ENCODE measurements at regions not wholly inside any gene's neighbourhood (a gene's known extent, or its start where the extent isn't known, plus 50 kb on each side); places are given as distances from the start of the nearest gene placed in this dataset.

GRCh38 chr18:45528712-45529336 lies 86.5 kb upstream of the SLC14A2 start (continued):
- TF ChIP-seq, protein P1, sequence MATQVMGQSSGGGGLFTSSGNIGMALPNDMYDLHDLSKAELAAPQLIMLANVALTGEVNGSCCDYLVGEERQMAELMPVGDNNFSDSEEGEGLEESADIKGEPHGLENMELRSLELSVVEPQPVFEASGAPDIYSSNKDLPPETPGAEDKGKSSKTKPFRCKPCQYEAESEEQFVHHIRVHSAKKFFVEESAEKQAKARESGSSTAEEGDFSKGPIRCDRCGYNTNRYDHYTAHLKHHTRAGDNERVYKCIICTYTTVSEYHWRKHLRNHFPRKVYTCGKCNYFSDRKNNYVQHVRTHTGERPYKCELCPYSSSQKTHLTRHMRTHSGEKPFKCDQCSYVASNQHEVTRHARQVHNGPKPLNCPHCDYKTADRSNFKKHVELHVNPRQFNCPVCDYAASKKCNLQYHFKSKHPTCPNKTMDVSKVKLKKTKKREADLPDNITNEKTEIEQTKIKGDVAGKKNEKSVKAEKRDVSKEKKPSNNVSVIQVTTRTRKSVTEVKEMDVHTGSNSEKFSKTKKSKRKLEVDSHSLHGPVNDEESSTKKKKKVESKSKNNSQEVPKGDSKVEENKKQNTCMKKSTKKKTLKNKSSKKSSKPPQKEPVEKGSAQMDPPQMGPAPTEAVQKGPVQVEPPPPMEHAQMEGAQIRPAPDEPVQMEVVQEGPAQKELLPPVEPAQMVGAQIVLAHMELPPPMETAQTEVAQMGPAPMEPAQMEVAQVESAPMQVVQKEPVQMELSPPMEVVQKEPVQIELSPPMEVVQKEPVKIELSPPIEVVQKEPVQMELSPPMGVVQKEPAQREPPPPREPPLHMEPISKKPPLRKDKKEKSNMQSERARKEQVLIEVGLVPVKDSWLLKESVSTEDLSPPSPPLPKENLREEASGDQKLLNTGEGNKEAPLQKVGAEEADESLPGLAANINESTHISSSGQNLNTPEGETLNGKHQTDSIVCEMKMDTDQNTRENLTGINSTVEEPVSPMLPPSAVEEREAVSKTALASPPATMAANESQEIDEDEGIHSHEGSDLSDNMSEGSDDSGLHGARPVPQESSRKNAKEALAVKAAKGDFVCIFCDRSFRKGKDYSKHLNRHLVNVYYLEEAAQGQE (IDR thresholded peaks at IDR 0.05; ENCODE audit: unreplicated experiment) = no peak
- TF ChIP-seq STAT1 (IDR thresholded peaks at IDR 0.05; ENCODE audit: unreplicated experiment) = no peak
- TF ChIP-seq, protein P2, sequence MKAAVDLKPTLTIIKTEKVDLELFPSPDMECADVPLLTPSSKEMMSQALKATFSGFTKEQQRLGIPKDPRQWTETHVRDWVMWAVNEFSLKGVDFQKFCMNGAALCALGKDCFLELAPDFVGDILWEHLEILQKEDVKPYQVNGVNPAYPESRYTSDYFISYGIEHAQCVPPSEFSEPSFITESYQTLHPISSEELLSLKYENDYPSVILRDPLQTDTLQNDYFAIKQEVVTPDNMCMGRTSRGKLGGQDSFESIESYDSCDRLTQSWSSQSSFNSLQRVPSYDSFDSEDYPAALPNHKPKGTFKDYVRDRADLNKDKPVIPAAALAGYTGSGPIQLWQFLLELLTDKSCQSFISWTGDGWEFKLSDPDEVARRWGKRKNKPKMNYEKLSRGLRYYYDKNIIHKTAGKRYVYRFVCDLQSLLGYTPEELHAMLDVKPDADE (IDR thresholded peaks at IDR 0.05) = no peak
- TF ChIP-seq CREB1 (CRISPR knock-in tag; IDR thresholded peaks at IDR 0.05; ENCODE audit: low read depth) = no peak

DNA sequence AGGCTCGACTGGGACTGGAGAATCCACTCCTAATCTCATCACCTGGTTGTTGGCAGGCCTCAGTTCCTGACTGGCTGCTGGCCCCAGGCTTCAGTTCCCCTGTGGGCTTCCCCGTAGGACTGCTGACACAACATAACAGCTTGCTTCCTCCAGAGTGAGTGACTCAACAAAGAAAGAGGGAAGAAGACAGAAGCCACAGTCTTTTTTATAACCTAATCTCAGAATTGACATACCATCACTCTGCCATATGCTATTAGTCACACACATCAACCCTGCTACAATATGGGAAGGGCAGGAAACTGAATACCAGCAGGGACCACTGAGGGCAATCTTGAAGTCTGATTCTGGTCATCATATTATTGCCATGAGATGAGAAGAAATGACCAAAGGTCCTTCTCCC lies 76.8 kb upstream of the SLC14A2 start:
- H3K4me1 ChIP-seq (ENCODE audit: insufficient read depth) = no peaks in the 10 kb centered on the region
- H3K36me3 ChIP-seq (ENCODE audit: insufficient read depth) = no peaks in the 10 kb centered on the region
- Mint-ChIP-seq H3K36me3 (ENCODE audit: low read depth) (0 out of 3 replicates have a peak, but pooled peaks cover 3% of the 10 kb centered on the region), H3K27ac (no peak overlapping the region), H3K27me3 (ENCODE audit: insufficient read depth, low read depth, poor library complexity) (peaks cover 2% of the 10 kb centered on the region), H3K4me1 (peaks cover 11% of the 10 kb centered on the region; the same call in 2 of the 3 replicates), H3K9me3 (no peaks in the 10 kb centered on the region; the same call in 1 of the 3 replicates), H3K4me3 (no peak overlapping the region)
- H3F3A ChIP-seq (replicated peaks; ENCODE audit: low read depth) = no peaks in the 10 kb centered on the region
- no peak overlapping the region for H3K4me2 ChIP-seq
- H4K20me1 ChIP-seq (replicated peaks; ENCODE audit: insufficient read depth) = no peaks in the 10 kb centered on the region
- no peak for DNase-seq (ENCODE audit: low spot score)
- TF ChIP-seq CTCF (conservative IDR thresholded peaks at IDR 0.05; ENCODE audit: low read depth in 2 of 2) = no peak
- no peak for TF ChIP-seq POLR2AphosphoS5 (IDR thresholded peaks at IDR 0.05; ENCODE audit: low read depth)
- TF ChIP-seq, protein P2 (IDR thresholded peaks at IDR 0.05) = no peak
- TF ChIP-seq JUNB (IDR thresholded peaks at IDR 0.05; ENCODE audit: unreplicated experiment) = no peak
- TF ChIP-seq EZH2 (IDR thresholded peaks at IDR 0.05; ENCODE audit: low read depth, unreplicated experiment) = no peak
- no peak for TF ChIP-seq STAT1 (IDR thresholded peaks at IDR 0.05; ENCODE audit: unreplicated experiment)
- no peak for TF ChIP-seq EZH2phosphoT487 (IDR thresholded peaks at IDR 0.05; ENCODE audit: unreplicated experiment)
- no peak for TF ChIP-seq ZNF114 (CRISPR knock-in tag; IDR thresholded peaks at IDR 0.05)
- ATAC-seq = no peak
- H3K9me2 ChIP-seq (ENCODE audit: insufficient read depth) = no peaks in the 10 kb centered on the region
- no peak overlapping the region for H3K4me3 ChIP-seq
- H3K79me2 ChIP-seq (replicated peaks; ENCODE audit: insufficient read depth) = no peaks in the 10 kb centered on the region
- H3K27me3 ChIP-seq (ENCODE audit: insufficient read depth) = no peaks in the 10 kb centered on the region
- no peak overlapping the region for H3K27ac ChIP-seq (ENCODE audit: low read depth)
- H2AFZ ChIP-seq = no peak overlapping the region
